ENCODE measurements at regions not wholly inside any gene's neighbourhood (a gene's known extent, or its start where the extent isn't known, plus 50 kb on each side); places are given as distances from the start of the nearest gene placed in this dataset.

DNA sequence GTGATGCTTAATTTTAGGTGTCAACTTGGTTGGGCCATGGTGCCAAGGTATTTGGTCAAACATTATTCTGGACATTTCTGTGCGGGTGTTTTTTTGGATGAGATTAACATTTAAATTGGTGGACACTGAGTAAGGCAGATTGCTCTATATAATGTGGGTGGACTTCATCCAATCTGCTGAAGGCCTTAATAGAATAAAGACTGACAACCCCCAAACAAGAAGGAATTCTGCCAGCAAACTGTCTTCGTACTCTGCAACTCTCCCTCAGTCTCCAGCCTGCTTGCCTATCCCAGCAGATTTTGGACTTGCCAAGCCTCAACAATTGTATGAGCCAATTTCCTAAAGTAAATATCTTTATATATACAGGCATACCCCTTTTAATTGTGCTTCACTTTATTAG is 850.1 kb downstream of the TBC1D32 start:
- TF ChIP-seq EZH2 (IDR thresholded peaks at IDR 0.05; ENCODE audit: low read depth, unreplicated experiment) (no peak), EZH2phosphoT487 (IDR thresholded peaks at IDR 0.05; ENCODE audit: unreplicated experiment) (no peak), POLR2AphosphoS5 (IDR thresholded peaks at IDR 0.05; ENCODE audit: low read depth) (no peak)
